ENCODE measurements at regions not wholly inside any gene's neighbourhood (a gene's known extent, or its start where the extent isn't known, plus 50 kb on each side); places are given as distances from the start of the nearest gene placed in this dataset.

GRCh38 chr9:107992271-107992670, 502.7 kb upstream of the KLF4 start:
- TF ChIP-seq, protein P1, sequence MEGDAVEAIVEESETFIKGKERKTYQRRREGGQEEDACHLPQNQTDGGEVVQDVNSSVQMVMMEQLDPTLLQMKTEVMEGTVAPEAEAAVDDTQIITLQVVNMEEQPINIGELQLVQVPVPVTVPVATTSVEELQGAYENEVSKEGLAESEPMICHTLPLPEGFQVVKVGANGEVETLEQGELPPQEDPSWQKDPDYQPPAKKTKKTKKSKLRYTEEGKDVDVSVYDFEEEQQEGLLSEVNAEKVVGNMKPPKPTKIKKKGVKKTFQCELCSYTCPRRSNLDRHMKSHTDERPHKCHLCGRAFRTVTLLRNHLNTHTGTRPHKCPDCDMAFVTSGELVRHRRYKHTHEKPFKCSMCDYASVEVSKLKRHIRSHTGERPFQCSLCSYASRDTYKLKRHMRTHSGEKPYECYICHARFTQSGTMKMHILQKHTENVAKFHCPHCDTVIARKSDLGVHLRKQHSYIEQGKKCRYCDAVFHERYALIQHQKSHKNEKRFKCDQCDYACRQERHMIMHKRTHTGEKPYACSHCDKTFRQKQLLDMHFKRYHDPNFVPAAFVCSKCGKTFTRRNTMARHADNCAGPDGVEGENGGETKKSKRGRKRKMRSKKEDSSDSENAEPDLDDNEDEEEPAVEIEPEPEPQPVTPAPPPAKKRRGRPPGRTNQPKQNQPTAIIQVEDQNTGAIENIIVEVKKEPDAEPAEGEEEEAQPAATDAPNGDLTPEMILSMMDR (conservative IDR thresholded peaks at IDR 0.05): no peak

DNA sequence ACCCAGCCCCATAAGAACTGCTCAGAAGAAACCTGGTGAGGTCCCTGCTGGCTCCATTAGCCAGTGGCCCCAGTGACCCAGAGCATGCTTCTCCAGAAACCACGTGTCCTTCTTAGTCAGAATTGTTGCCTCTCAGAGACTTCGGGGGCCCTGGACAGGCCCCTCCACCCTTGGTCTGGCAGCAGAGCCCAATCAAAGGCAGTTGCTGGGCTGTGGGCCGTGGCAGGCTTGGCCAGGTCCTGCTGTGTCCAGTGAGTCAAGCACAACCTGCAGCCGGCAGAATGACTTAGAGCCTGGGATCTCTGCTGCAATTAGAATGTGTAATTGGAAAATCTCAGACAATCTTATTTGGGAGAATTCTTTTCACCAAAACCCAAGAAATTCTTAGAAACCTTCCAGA, 502.0 kb upstream of the KLF4 start:
- H3K27ac ChIP-seq: no peak overlapping the region
- TF ChIP-seq, protein P1 (conservative IDR thresholded peaks at IDR 0.05): no peak

More at GRCh38 chr9:107992271-107992670, 502.7 kb upstream of the KLF4 start:
- no peak overlapping the region for H3K27ac ChIP-seq

- TF ChIP-seq, protein P1 (conservative IDR thresholded peaks at IDR 0.05): no peak
- H3K27ac ChIP-seq: no peak overlapping the region
Observed at GRCh38 chr9:107989544-107989943, 500.0 kb upstream of the KLF4 start.

- H3K27ac ChIP-seq: no peak overlapping the region
- TF ChIP-seq, protein P1 (conservative IDR thresholded peaks at IDR 0.05): no peak
Observed at GRCh38 chr9:107989099-107989498, 499.5 kb upstream of the KLF4 start.

- no peak overlapping the region for H3K27ac ChIP-seq
- TF ChIP-seq, protein P1 (conservative IDR thresholded peaks at IDR 0.05): no peak
Observed at GRCh38 chr9:107984956-107985355, 495.4 kb upstream of the KLF4 start.

GRCh38 chr9:107983762-107984161, 494.2 kb upstream of the KLF4 start:
- TF ChIP-seq, protein P1 (conservative IDR thresholded peaks at IDR 0.05): no peak
- no peak overlapping the region for H3K27ac ChIP-seq

DNA sequence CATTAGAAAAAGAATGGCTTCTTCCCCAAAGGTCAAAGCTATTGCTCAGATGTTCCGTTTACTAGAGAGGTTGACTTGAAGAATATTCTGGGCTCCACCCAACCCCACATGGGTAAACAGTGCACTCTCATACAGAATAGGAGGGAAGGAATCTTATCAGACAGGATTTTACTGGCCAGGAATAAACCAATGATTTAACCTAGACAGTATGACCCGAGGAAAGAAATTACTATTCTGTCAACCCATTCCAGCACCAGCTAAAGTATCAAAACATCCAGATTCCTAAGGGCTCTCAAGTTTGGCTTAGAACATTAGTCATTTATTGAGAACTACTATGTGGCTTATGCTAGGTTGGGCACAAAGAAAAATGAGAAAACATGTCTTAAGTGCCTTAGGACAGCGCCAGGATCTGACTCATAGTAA, 493.6 kb upstream of the KLF4 start:
- TF ChIP-seq, protein P1 (conservative IDR thresholded peaks at IDR 0.05): no peak
- no peak overlapping the region for H3K27ac ChIP-seq
